H1 (cell line): ENCODE measurements at regions not wholly inside any gene's neighbourhood (a gene's known extent, or its start where the extent isn't known, plus 50 kb on each side); places are given as distances from the start of the nearest gene placed in this dataset.

Experiments used
- CTCF ChIA-PET: fragments of 300-600 bp; sonication (Branson Sonifier 250); formaldehyde crosslinking; loops from one replicate; lab custom pipeline; 2021; ENCODE audit not compliant: partially characterized antibody; lab: Charles Lee
- POLR2A ChIA-PET: fragments of 300-600 bp; sonication (Branson Sonifier 250); formaldehyde crosslinking; loops from one replicate; lab custom pipeline; 2021; ENCODE audit warnings: inconsistent platforms; ENCODE audit not compliant: partially characterized antibody; lab: Charles Lee
- DNase-seq, 2 experiments: peaks; one replicate each; pipeline versions ENCODE4 v3.0.0 to v3.0.0-alpha.2; 2010 to 2022; ENCODE audit warnings: low spot score in 2 of 2, low read depth in 1 of 2, mixed read lengths in 1 of 2
- FAIRE-seq: peaks from 2 replicates; lab custom pipeline; 2011; peaks lifted over from hg19 to GRCh38; lab: Jason Lieb, UNC
- H2AFZ ChIP-seq: 2 replicates; pipeline ENCODE4 v1.8.1; 2012; ENCODE audit warnings: low read length, inconsistent platforms
- H2AK5ac ChIP-seq: 2 replicates; pipeline ENCODE4 v1.6.1; 2013; ENCODE audit warnings: low read depth, low read length
- H2BK120ac ChIP-seq: replicated peaks from 2 replicates; pipeline ENCODE3; 2013; ENCODE audit warnings: low read depth, low read length, inconsistent platforms
- H2BK12ac ChIP-seq: 2 replicates; pipeline ENCODE4 v1.6.1; 2013; ENCODE audit warnings: low read depth, low read length
- H2BK15ac ChIP-seq: 2 replicates; pipeline ENCODE4 v1.6.1; 2013; ENCODE audit warnings: low read length
- H2BK20ac ChIP-seq: 2 replicates; pipeline ENCODE4 v1.6.1; 2013; ENCODE audit warnings: low read length
- H2BK5ac ChIP-seq: 2 replicates; pipeline ENCODE4 v1.6.1; 2013; ENCODE audit warnings: low read depth, low read length
- H3K14ac ChIP-seq: 2 replicates; pipeline ENCODE4 v1.6.1; 2013; ENCODE audit warnings: inconsistent platforms; ENCODE audit not compliant: insufficient read length
- H3K18ac ChIP-seq: 2 replicates; pipeline ENCODE4 v1.6.1; 2013; ENCODE audit warnings: low read length; ENCODE audit errors: extremely low read depth
- H3K23ac ChIP-seq: 2 replicates; pipeline ENCODE4 v1.6.1; 2013; ENCODE audit warnings: inconsistent platforms; ENCODE audit not compliant: insufficient read length
- H3K23me2 ChIP-seq: 2 replicates; pipeline ENCODE4 v1.6.1; 2013; ENCODE audit warnings: low read depth, low read length
- H3K27ac ChIP-seq: 2 replicates; pipeline ENCODE4 v1.6.1; 2011; ENCODE audit warnings: low read depth, low read length, inconsistent platforms
- H3K27me3 ChIP-seq, 4 experiments: replicated peaks in 1 of 4; 1 replicate in 1 of 4; 2 replicates in 3 of 4; pipeline versions ENCODE4 v1.6.1 to v1.8.1; 2011 to 2013; ENCODE audit warnings: low read length in 3 of 4, mild to moderate bottlenecking in 3 of 4, inconsistent platforms in 2 of 4, mixed read lengths in 2 of 4, moderate library complexity in 1 of 4; ENCODE audit not compliant: control insufficient read depth in 3 of 4, insufficient read depth in 3 of 4; ENCODE audit errors: extremely low read depth in 1 of 4
- H3K36me3 ChIP-seq, 4 experiments: 2 replicates each; pipeline versions ENCODE4 v1.6.1 to v1.8.1; 2011 to 2013; ENCODE audit warnings: mild to moderate bottlenecking in 4 of 4, low read length in 3 of 4, moderate library complexity in 2 of 4, control low read depth in 1 of 4, inconsistent platforms in 1 of 4; ENCODE audit not compliant: insufficient read depth in 4 of 4, control insufficient read depth in 2 of 4
- H3K4ac ChIP-seq: replicated peaks from 2 replicates; pipeline ENCODE3; 2013; ENCODE audit warnings: low read length, low read depth, mixed read lengths, inconsistent platforms; ENCODE audit not compliant: insufficient read length
- H3K4me1 ChIP-seq, 4 experiments: replicated peaks in 1 of 4; 1 replicate in 1 of 4; 2 replicates in 3 of 4; pipeline versions ENCODE4 v1.6.1 to v1.8.1; 2011 to 2013; ENCODE audit warnings: low read length in 3 of 4, inconsistent platforms in 2 of 4, mixed read lengths in 1 of 4; ENCODE audit not compliant: insufficient read depth in 4 of 4, control insufficient read depth in 3 of 4
- H3K4me2 ChIP-seq, 2 experiments: 2 replicates each; pipeline versions ENCODE4 v1.6.1 to v1.8.1; 2011 to 2013; ENCODE audit warnings: low read depth in 2 of 2, low read length in 2 of 2, control low read depth in 1 of 2, inconsistent platforms in 1 of 2, mild to moderate bottlenecking in 1 of 2; ENCODE audit not compliant: insufficient read depth in 1 of 2
- H3K4me3 ChIP-seq, 4 experiments: fragments of 200-600, 300-600 bp in 1 of 4; sonication (generic), shearing (Covaris generic), sonication (Bioruptor Twin) in 1 of 4; 2 replicates each; pipeline versions ENCODE4 v1.5.1 to v1.8.1; 2011 to 2016; ENCODE audit warnings: low read length in 4 of 4, low read depth in 3 of 4, control low read depth in 2 of 4, inconsistent platforms in 2 of 4, mild to moderate bottlenecking in 2 of 4, mixed read lengths in 1 of 4, moderate library complexity in 1 of 4; ENCODE audit not compliant: insufficient read depth in 2 of 4; ENCODE audit errors: extremely low read depth in 1 of 4
- H3K56ac ChIP-seq: replicated peaks from 2 replicates; pipeline ENCODE3; 2013; ENCODE audit warnings: low read depth, mild to moderate bottlenecking, mixed read lengths, low read length, inconsistent platforms; ENCODE audit not compliant: insufficient read length
- H3K79me1 ChIP-seq: 2 replicates; pipeline ENCODE4 v1.6.1; 2013; ENCODE audit warnings: low read depth, low read length, control low read depth
- H3K79me2 ChIP-seq, 2 experiments: 2 replicates each; pipeline versions ENCODE4 v1.6.1 to v1.8.1; 2012 to 2013; ENCODE audit warnings: low read length in 2 of 2, mild to moderate bottlenecking in 2 of 2, inconsistent platforms in 1 of 2; ENCODE audit not compliant: insufficient read depth in 2 of 2, control insufficient read depth in 1 of 2
- H3K9ac ChIP-seq, 4 experiments: replicated peaks in 1 of 4; 1 replicate in 1 of 4; 2 replicates in 3 of 4; pipeline versions ENCODE4 v1.6.1 to v1.8.1; 2011 to 2013; ENCODE audit warnings: low read depth in 3 of 4, low read length in 3 of 4, control low read depth in 2 of 4, mild to moderate bottlenecking in 2 of 4, moderate library complexity in 2 of 4, inconsistent platforms in 1 of 4; ENCODE audit errors: extremely low read depth in 1 of 4
- H3K9me3 ChIP-seq, 2 experiments: 2 replicates each; pipeline versions ENCODE4 v1.6.1 to v1.8.1; 2012 to 2013; ENCODE audit warnings: mild to moderate bottlenecking in 2 of 2, moderate library complexity in 2 of 2, control low read depth in 1 of 2, inconsistent platforms in 1 of 2, low read depth in 1 of 2, low read length in 1 of 2, mixed read lengths in 1 of 2; ENCODE audit not compliant: insufficient read depth in 2 of 2
- H4K20me1 ChIP-seq, 2 experiments: replicated peaks in 1 of 2; 2 replicates each; pipeline versions ENCODE3 to v1.8.1; 2011 to 2013; ENCODE audit warnings: inconsistent platforms in 2 of 2, low read length in 2 of 2, mild to moderate bottlenecking in 1 of 2; ENCODE audit not compliant: insufficient read depth in 2 of 2, control insufficient read depth in 1 of 2
- H4K5ac ChIP-seq: 2 replicates; pipeline ENCODE4 v1.6.1; 2013; ENCODE audit warnings: low read length, low read depth, mixed read lengths, inconsistent platforms; ENCODE audit not compliant: insufficient read length
- H4K8ac ChIP-seq: 2 replicates; pipeline ENCODE4 v1.8.0; 2013; ENCODE audit warnings: mild to moderate bottlenecking, moderate library complexity, low read length, inconsistent platforms; ENCODE audit not compliant: insufficient read depth; ENCODE audit errors: extremely low read depth
- H4K91ac ChIP-seq: replicated peaks from 2 replicates; pipeline ENCODE3; 2013; ENCODE audit warnings: low read length, mixed read lengths, inconsistent platforms; ENCODE audit not compliant: insufficient read length
- BCL11A ChIP-seq, 2 experiments: IDR thresholded peaks; one replicate each; pipeline ENCODE4 v1.6.1; 2011; ENCODE audit warnings: low read depth in 2 of 2, low read length in 2 of 2, mild to moderate bottlenecking in 2 of 2
- JUN ChIP-seq: IDR thresholded peaks from 2 replicates; pipeline ENCODE4 v1.6.1; 2011; ENCODE audit warnings: low read depth, mild to moderate bottlenecking, improper control_type of control experiment, low read length
- KDM4A ChIP-seq: IDR thresholded peaks from one replicate; pipeline ENCODE4 v1.7.1; 2012; ENCODE audit warnings: low read depth, mild to moderate bottlenecking, moderate library complexity, low read length, inconsistent platforms; ENCODE audit not compliant: severe bottlenecking
- MAFK ChIP-seq: IDR thresholded peaks from 2 replicates; pipeline ENCODE4 v1.6.1; 2012; ENCODE audit warnings: low read depth, mild to moderate bottlenecking, improper control_type of control experiment, low read length
- POLR2A ChIP-seq, 2 experiments: IDR thresholded peaks; 1 replicate in 1 of 2; 2 replicates in 1 of 2; pipeline ENCODE4 v1.6.1; 2011; ENCODE audit warnings: low read depth in 2 of 2, low read length in 2 of 2, mild to moderate bottlenecking in 2 of 2; ENCODE audit errors: control extremely low read depth in 1 of 2
- RBBP5 ChIP-seq: IDR thresholded peaks from 2 replicates; pipeline ENCODE4 v1.7.1; 2012; ENCODE audit warnings: low read depth, mild to moderate bottlenecking, inconsistent platforms, low read length, moderate library complexity, borderline replicate concordance
- SP4 ChIP-seq: IDR thresholded peaks from 2 replicates; pipeline ENCODE4 v1.6.1; 2012; ENCODE audit warnings: low read length, inconsistent platforms
- SRF ChIP-seq: IDR thresholded peaks from 2 replicates; pipeline ENCODE4 v1.6.1; 2011; ENCODE audit warnings: mild to moderate bottlenecking, low read depth, low read length, moderate library complexity
- TAF1 ChIP-seq: IDR thresholded peaks from 2 replicates; pipeline ENCODE4 v1.6.1; 2011; ENCODE audit warnings: mild to moderate bottlenecking, low read depth, low read length
- TAF7 ChIP-seq: optimal IDR thresholded peaks from 2 replicates; pipeline ENCODE3; 2011; ENCODE audit warnings: low read depth, mild to moderate bottlenecking, inconsistent platforms, low read length, moderate library complexity, borderline replicate concordance
- TCF12 ChIP-seq: IDR thresholded peaks from 2 replicates; pipeline ENCODE4 v1.6.1; 2011; ENCODE audit warnings: low read depth, mild to moderate bottlenecking, low read length
- YY1 ChIP-seq: IDR thresholded peaks from 2 replicates; pipeline ENCODE4 v1.6.1; 2011; ENCODE audit warnings: low read depth, mild to moderate bottlenecking, low read length
- ZNF274 ChIP-seq: IDR thresholded peaks from 2 replicates; pipeline ENCODE4 v1.7.0; 2012; ENCODE audit warnings: low read length, borderline replicate concordance; ENCODE audit errors: extremely low read depth
- WGBS, 2 experiments: shearing (Covaris generic) in 1 of 2; methylation state at CpG; one replicate each; pipeline versions ENCODE4 v1.1.6 to v1.1.7; 2013 to 2015; ENCODE audit warnings: low lambda C conversion rate in 2 of 2, mixed read lengths in 2 of 2, inconsistent platforms in 1 of 2, low coverage in 1 of 2, missing lambda C conversion rate in 1 of 2; ENCODE audit not compliant: insufficient replicate concordance in 2 of 2, insufficient coverage in 1 of 2, insufficient read length in 1 of 2; ENCODE audit errors: extremely low coverage in 1 of 2, missing lambda C conversion rate in 1 of 2; 5-methylcytosine and 5-hydroxymethylcytosine counted together
- TF ChIP-seq, protein P1 (sequence below), 3 experiments: IDR thresholded peaks; 1 replicate in 2 of 3; 2 replicates in 1 of 3; pipeline versions ENCODE4 v1.5.1 to v1.6.1; 2011; ENCODE audit warnings: low read length in 3 of 3, mild to moderate bottlenecking in 3 of 3, inconsistent platforms in 2 of 3, low read depth in 1 of 3, moderate library complexity in 1 of 3; ENCODE audit not compliant: insufficient read depth in 1 of 3; ENCODE audit errors: control extremely low read depth in 1 of 3

- peaks cover 0 to 1% (median 0%) of the 10 kb centered on the region in 4 experiments; a peak in 1 of 7 replicates for H3K27me3 ChIP-seq
- FAIRE-seq (no peak), DNase-seq (no peak)
- CTCF ChIA-PET: no interaction called here
- no peaks in the 10 kb centered on the region for H4K20me1 ChIP-seq
- no peak overlapping the region for H3K14ac ChIP-seq
- H3K23me2 ChIP-seq: no peaks in the 10 kb centered on the region
- no peak overlapping the region for H3K27ac ChIP-seq
- no peak overlapping the region for H4K91ac ChIP-seq
- H3K79me2 ChIP-seq: no peaks in the 10 kb centered on the region
- H3K4ac ChIP-seq: no peak overlapping the region
- H3K18ac ChIP-seq: no peak overlapping the region
- no peak overlapping the region for H4K8ac ChIP-seq
- POLR2A ChIA-PET: no interaction called here
- H3K9ac ChIP-seq: no peak overlapping the region
- no peak overlapping the region for H2BK12ac ChIP-seq
- no peaks in the 10 kb centered on the region for H3K79me1 ChIP-seq
- 95% methylated on average over 7 of the region's 7 CpGs; no CpG with 5 or more reads in 1 of the 2 experiments for WGBS, 2 experiments
- no peak overlapping the region for H2BK20ac ChIP-seq
- H3K56ac ChIP-seq: no peak overlapping the region
- no peak overlapping the region for H2BK120ac ChIP-seq
- no peak overlapping the region for H3K4me2 ChIP-seq
- no peak overlapping the region for H2BK15ac ChIP-seq
- H3K23ac ChIP-seq: no peak overlapping the region
- H3K4me1 ChIP-seq: peaks cover 0 to 6% (median 0%) of the 10 kb centered on the region in 4 experiments; a peak in 1 of 7 replicates
- H2AK5ac ChIP-seq: no peak overlapping the region
- no peak overlapping the region for H2AFZ ChIP-seq
- H2BK5ac ChIP-seq: no peak overlapping the region
- no peak overlapping the region for H3K4me3 ChIP-seq
- no peaks in the 10 kb centered on the region for H3K9me3 ChIP-seq
- H4K5ac ChIP-seq: no peak overlapping the region
- H3K36me3 ChIP-seq: no peaks in the 10 kb centered on the region
- TF ChIP-seq TAF1 (no peak), BCL11A (IDR thresholded peaks at IDR 0.05; ENCODE audit: low read depth in 2 of 2, low read length in 2 of 2) (no peak), TAF7 (no peak), MAFK (no peak), RBBP5 (no peak), TCF12 (no peak), SRF (no peak), KDM4A (no peak), POLR2A (IDR thresholded peaks at IDR 0.05; ENCODE audit: control extremely low read depth in 1 of 2, low read depth in 2 of 2, low read length in 2 of 2) (no peak), SP4 (no peak), YY1 (no peak), JUN (no peak), ZNF274 (no peak)
- TF ChIP-seq, protein P1, sequence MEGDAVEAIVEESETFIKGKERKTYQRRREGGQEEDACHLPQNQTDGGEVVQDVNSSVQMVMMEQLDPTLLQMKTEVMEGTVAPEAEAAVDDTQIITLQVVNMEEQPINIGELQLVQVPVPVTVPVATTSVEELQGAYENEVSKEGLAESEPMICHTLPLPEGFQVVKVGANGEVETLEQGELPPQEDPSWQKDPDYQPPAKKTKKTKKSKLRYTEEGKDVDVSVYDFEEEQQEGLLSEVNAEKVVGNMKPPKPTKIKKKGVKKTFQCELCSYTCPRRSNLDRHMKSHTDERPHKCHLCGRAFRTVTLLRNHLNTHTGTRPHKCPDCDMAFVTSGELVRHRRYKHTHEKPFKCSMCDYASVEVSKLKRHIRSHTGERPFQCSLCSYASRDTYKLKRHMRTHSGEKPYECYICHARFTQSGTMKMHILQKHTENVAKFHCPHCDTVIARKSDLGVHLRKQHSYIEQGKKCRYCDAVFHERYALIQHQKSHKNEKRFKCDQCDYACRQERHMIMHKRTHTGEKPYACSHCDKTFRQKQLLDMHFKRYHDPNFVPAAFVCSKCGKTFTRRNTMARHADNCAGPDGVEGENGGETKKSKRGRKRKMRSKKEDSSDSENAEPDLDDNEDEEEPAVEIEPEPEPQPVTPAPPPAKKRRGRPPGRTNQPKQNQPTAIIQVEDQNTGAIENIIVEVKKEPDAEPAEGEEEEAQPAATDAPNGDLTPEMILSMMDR (IDR thresholded peaks at IDR 0.05; ENCODE audit: control extremely low read depth in 1 of 3, insufficient read depth in 1 of 3, low read depth in 1 of 3, low read length in 3 of 3): no peak
Measured at GRCh38 chr18:73829146-73829545, 318.5 kb downstream of the FBXO15 start.
